ENCODE measurements at regions not wholly inside any gene's neighbourhood (a gene's known extent, or its start where the extent isn't known, plus 50 kb on each side); places are given as distances from the start of the nearest gene placed in this dataset.
"Not testable (repeated sequence)": the region's sequence is repeated elsewhere in the genome, so short reads cannot be mapped to it uniquely, and the experiment has no call there.

DNA sequence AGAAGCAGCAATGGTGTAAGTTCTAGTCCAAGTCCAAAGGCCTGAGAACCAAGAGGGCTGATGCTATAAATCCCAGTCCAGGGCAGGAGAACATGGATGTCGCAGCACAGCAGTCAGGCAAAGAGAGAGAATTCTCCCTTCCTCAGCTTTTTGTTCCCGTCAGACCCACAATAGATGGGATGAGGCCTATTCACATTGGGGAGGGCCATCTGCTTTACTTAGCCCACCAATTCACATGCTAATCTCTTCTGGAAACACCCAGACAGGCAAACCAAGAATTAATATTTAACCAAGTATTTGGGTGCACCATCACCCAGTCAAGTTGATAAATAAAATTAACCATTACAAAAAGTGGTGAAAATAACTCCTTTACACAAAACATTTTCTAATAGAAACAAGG lies 511.7 kb upstream of the UBE2E2 start:
- H3K4me3 ChIP-seq (ENCODE audit: low read length): no peak overlapping the region
- DNase-seq (ENCODE audit: low read depth): no peak
- no peak for TF ChIP-seq CTCF (conservative IDR thresholded peaks at IDR 0.05; ENCODE audit: low read depth, low read length)

- TF ChIP-seq CTCF (conservative IDR thresholded peaks at IDR 0.05; ENCODE audit: low read depth, low read length): no peak
- H3K4me3 ChIP-seq (ENCODE audit: low read length): no peak overlapping the region
- DNase-seq (ENCODE audit: low read depth): no peak
These were observed 511.1 kb upstream of the UBE2E2 start for GRCh38 chr3:22691856-22692628.

GRCh38 chr3:22700876-22701275 lies 502.3 kb upstream of the UBE2E2 start:
- no peak for DNase-seq (ENCODE audit: low read depth)
- no peak overlapping the region for H3K4me3 ChIP-seq (ENCODE audit: low read length)
- TF ChIP-seq CTCF (conservative IDR thresholded peaks at IDR 0.05; ENCODE audit: low read depth, low read length): no peak

DNA sequence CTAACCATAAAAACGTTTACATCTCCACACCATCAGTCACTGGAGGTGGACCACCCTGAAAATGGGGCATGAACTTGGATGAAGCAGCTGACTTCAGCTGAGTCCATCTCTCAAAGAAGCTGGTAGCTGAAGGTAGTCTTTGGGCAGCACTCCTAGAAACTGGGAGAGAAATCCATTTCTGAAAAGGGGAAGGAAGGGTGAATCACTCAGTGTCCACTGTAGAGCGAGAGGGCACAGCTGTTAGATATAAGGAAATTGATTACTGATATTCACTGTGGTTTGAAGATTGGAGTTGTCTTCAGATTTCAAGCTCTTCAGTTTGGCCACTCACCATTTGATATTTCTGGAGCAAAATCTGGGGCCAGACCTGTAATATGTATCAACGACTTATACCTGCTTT lies 499.0 kb upstream of the UBE2E2 start:
- no peak overlapping the region for H3K4me3 ChIP-seq (ENCODE audit: low read length)
- no peak for DNase-seq (ENCODE audit: low read depth)
- no peak for TF ChIP-seq CTCF (conservative IDR thresholded peaks at IDR 0.05; ENCODE audit: low read depth, low read length)

GRCh38 chr3:22704571-22705354 lies 498.4 kb upstream of the UBE2E2 start:
- H3K4me3 ChIP-seq (ENCODE audit: low read length): no peak overlapping the region
- TF ChIP-seq CTCF (conservative IDR thresholded peaks at IDR 0.05; ENCODE audit: low read depth, low read length): no peak
- DNase-seq (ENCODE audit: low read depth): no peak

DNA sequence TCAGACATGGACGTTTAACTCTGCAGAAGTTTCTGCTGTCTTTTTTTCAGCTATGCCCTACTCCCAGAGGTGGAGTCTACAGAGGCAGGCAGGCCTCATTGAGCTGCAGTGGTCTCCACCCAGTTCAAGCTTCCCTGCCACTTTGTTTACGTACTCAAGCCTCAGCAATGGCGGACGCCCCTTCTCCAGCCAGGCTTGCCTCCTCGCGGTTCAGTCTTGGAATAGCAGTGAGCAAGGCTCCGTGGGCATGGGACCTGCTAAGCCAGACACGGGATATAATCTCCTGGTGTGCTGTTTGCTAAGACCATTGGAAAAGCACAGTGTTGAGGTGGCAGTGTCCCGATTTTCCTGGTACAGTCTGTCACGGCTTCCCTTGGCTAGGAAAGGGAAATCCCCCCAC lies 496.2 kb upstream of the UBE2E2 start:
- H3K4me3 ChIP-seq (ENCODE audit: low read length): not testable (repeated sequence)

DNA sequence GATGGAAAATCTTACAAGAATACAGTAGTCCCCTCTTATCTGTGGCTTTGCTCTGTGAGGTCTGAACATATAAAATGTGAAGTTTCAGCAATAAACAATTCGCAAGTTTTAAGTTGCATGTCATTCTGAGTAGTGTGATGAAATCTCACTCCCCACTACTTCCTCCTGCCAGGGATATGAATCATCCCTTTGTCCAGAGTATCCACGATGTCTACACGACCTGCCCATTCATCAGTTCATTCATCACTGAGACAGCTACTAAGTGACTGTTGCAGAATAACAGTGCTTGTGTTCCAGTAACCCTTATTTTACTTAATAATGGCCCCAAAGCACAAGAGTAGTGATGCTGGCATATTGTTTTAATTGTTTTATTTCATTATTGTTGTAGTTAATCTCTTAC lies 489.2 kb upstream of the UBE2E2 start:
- no peak overlapping the region for H3K4me3 ChIP-seq (ENCODE audit: low read length)
- peak; percentile 26 for DNase-seq (ENCODE audit: low read depth)
- TF ChIP-seq CTCF (conservative IDR thresholded peaks at IDR 0.05; ENCODE audit: low read depth, low read length): no peak

More for the DNA sequence above, 496.2 kb upstream of the UBE2E2 start:
- DNase-seq (ENCODE audit: low read depth): not testable (repeated sequence)
